Tibial nerve (tissue), 4 donors: ENCODE measurements at regions not wholly inside any gene's neighbourhood (a gene's known extent, or its start where the extent isn't known, plus 50 kb on each side); places are given as distances from the start of the nearest gene placed in this dataset.

Source experiments
- DNase-seq, 2 donors: peaks; one replicate each; pipeline ENCODE4 v3.0.0-alpha.2; 2019; ENCODE audit warnings: low spot score in 2 of 2
- H3K27ac ChIP-seq, 4 donors: fragments of 200-600 bp; sonication (generic) in 3 of 4; one replicate each; pipeline ENCODE4 v1.5.1; 2017 to 2019; ENCODE audit warnings: mild to moderate bottlenecking in 1 of 4
- H3K27me3 ChIP-seq, 2 donors: fragments of 200-600 bp; sonication (generic) in 1 of 2; one replicate each; pipeline versions ENCODE4 v1.5.1 to v1.6.0; 2017 to 2019
- H3K36me3 ChIP-seq, 3 donors: fragments of 200-600 bp; sonication (generic); one replicate each; pipeline ENCODE4 v1.5.1; 2018 to 2019
- H3K4me1 ChIP-seq, 4 donors: fragments of 200-600 bp; sonication (generic) in 3 of 4; one replicate each; pipeline ENCODE4 v1.5.1; 2017 to 2019
- H3K4me3 ChIP-seq, 4 donors: fragments of 200-600 bp; sonication (generic) in 3 of 4; one replicate each; pipeline ENCODE4 v1.5.1; 2017 to 2019; ENCODE audit warnings: mild to moderate bottlenecking in 1 of 4, moderate library complexity in 1 of 4
- H3K9me3 ChIP-seq, 4 donors: fragments of 200-600 bp; sonication (generic) in 3 of 4; one replicate each; pipeline ENCODE4 v1.5.1; 2017 to 2019
- EP300 ChIP-seq, 2 donors: sonication (generic); formaldehyde crosslinking; IDR thresholded peaks; one replicate each; pipeline ENCODE4 v1.6.1; 2017; ENCODE audit warnings: antibody characterized with exemption in 2 of 2, mild to moderate bottlenecking in 1 of 2
- POLR2A ChIP-seq, 2 donors: fragments of 450-650 bp; IDR thresholded peaks; one replicate each; pipeline ENCODE4 v1.6.1; 2017; ENCODE audit warnings: antibody characterized with exemption in 2 of 2, mild to moderate bottlenecking in 2 of 2, moderate library complexity in 2 of 2
- WGBS, 2 donors: methylation state at CpG; one replicate each; pipeline ENCODE4 v1.1.5; 2018; 5-methylcytosine and 5-hydroxymethylcytosine counted together
- TF ChIP-seq, protein P1 (sequence below), 5 experiments: fragments of 200-600 bp in 3 of 5; fragments of 450-650 bp in 2 of 5; sonication (generic) in 3 of 5; IDR thresholded peaks; one replicate each; pipeline ENCODE4 v1.5.1; 2016 to 2019; ENCODE audit warnings: antibody characterized with exemption in 5 of 5, mild to moderate bottlenecking in 3 of 5, moderate library complexity in 2 of 5

DNA sequence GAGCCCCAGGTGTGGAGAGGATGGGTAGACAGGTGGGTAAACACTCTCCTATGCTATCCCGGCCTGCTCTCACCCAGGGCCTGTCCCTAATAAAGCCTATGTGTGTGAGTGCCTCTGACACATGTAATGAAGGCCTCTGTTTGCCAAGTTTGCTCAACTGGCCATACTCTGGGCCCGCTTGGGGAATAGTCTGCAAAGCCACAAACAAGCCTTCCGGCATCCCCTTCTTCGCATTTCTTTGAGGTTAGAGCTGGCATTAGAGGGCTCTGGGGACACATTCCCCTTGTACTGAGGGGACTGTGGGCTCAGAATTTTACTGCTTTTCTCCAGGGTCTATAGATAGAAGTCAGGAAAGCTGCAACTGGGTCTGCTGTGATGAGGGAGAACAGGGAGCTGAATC is 240.5 kb downstream of the C12orf75 start:
- Histone ChIP-seq H3K36me3 (no peaks in the 10 kb centered on the region), H3K27me3 (no peaks in the 10 kb centered on the region), H3K4me3 (no peak overlapping the region), H3K4me1 (no peaks in the 10 kb centered on the region), H3K27ac (no peak overlapping the region), H3K9me3 (no peaks in the 10 kb centered on the region)
- 82 to 89% methylated on average over 3 of the region's 4 CpGs for WGBS, 2 donors
- TF ChIP-seq, protein P1, sequence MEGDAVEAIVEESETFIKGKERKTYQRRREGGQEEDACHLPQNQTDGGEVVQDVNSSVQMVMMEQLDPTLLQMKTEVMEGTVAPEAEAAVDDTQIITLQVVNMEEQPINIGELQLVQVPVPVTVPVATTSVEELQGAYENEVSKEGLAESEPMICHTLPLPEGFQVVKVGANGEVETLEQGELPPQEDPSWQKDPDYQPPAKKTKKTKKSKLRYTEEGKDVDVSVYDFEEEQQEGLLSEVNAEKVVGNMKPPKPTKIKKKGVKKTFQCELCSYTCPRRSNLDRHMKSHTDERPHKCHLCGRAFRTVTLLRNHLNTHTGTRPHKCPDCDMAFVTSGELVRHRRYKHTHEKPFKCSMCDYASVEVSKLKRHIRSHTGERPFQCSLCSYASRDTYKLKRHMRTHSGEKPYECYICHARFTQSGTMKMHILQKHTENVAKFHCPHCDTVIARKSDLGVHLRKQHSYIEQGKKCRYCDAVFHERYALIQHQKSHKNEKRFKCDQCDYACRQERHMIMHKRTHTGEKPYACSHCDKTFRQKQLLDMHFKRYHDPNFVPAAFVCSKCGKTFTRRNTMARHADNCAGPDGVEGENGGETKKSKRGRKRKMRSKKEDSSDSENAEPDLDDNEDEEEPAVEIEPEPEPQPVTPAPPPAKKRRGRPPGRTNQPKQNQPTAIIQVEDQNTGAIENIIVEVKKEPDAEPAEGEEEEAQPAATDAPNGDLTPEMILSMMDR (IDR thresholded peaks at IDR 0.05): no peak
- TF ChIP-seq POLR2A (IDR thresholded peaks at IDR 0.05) (no peak), EP300 (IDR thresholded peaks at IDR 0.05) (no peak)
- DNase-seq: no peak

- H3K27ac ChIP-seq: no peak overlapping the region
- no peak overlapping the region for H3K4me3 ChIP-seq
- TF ChIP-seq EP300 (IDR thresholded peaks at IDR 0.05): no peak
- TF ChIP-seq POLR2A (IDR thresholded peaks at IDR 0.05): no peak
- TF ChIP-seq, protein P1 (IDR thresholded peaks at IDR 0.05): no peak
- H3K4me1 ChIP-seq: no peaks in the 10 kb centered on the region
- H3K27me3 ChIP-seq: no peaks in the 10 kb centered on the region
- DNase-seq: no peak
- 57 to 61% methylated on average over 3 of the region's 3 CpGs for WGBS, 2 donors
- H3K9me3 ChIP-seq: no peaks in the 10 kb centered on the region
- no peaks in the 10 kb centered on the region for H3K36me3 ChIP-seq
Observed at GRCh38 chr12:105573574-105573973, 243.1 kb downstream of the C12orf75 start.

GRCh38 chr12:105574056-105574715 is 243.7 kb downstream of the C12orf75 start:
- Histone ChIP-seq H3K36me3 (no peaks in the 10 kb centered on the region), H3K9me3 (no peaks in the 10 kb centered on the region), H3K4me1 (no peaks in the 10 kb centered on the region), H3K4me3 (no peak overlapping the region), H3K27me3 (no peaks in the 10 kb centered on the region), H3K27ac (no peak overlapping the region)
- TF ChIP-seq POLR2A (IDR thresholded peaks at IDR 0.05) (no peak), EP300 (IDR thresholded peaks at IDR 0.05) (no peak)
- TF ChIP-seq, protein P1 (IDR thresholded peaks at IDR 0.05): no peak
- WGBS, 2 donors: 86 to 92% methylated on average over 5 of the region's 5 CpGs
- no peak for DNase-seq

GRCh38 chr12:105575235-105575634 is 244.7 kb downstream of the C12orf75 start:
- Histone ChIP-seq H3K27me3 (no peaks in the 10 kb centered on the region), H3K36me3 (no peaks in the 10 kb centered on the region), H3K4me1 (no peaks in the 10 kb centered on the region), H3K4me3 (no peak overlapping the region), H3K27ac (no peak overlapping the region), H3K9me3 (no peaks in the 10 kb centered on the region)
- no peak for DNase-seq
- 78 to 80% methylated on average over 2 of the region's 2 CpGs for WGBS, 2 donors
- TF ChIP-seq EP300 (IDR thresholded peaks at IDR 0.05) (no peak), POLR2A (IDR thresholded peaks at IDR 0.05) (no peak)
- TF ChIP-seq, protein P1 (IDR thresholded peaks at IDR 0.05): no peak

DNA sequence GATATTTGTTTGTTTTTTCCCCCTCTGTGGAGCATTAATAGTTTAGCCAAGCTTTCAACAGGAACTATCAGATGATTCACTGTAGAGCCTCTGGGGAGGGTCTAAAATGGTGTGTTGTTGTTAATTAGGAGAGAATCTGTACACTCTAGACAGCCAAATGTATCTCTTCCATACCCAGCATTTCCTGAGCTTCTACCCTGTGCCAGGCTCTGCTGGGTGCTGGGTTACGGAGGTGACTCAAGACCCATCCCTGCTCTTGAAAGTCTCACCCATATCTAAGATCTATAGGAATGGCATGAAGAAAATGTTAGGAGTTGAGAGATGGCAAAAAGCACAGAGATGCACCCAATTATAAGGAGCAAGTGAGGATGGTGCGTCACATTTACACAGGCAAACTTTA is 245.8 kb downstream of the C12orf75 start:
- H3K9me3 ChIP-seq: no peaks in the 10 kb centered on the region
- H3K4me1 ChIP-seq: no peaks in the 10 kb centered on the region
- H3K36me3 ChIP-seq: no peaks in the 10 kb centered on the region
- TF ChIP-seq EP300 (IDR thresholded peaks at IDR 0.05) (no peak), POLR2A (IDR thresholded peaks at IDR 0.05) (no peak)
- TF ChIP-seq, protein P1 (IDR thresholded peaks at IDR 0.05): no peak
- no peaks in the 10 kb centered on the region for H3K27me3 ChIP-seq
- no peak overlapping the region for H3K4me3 ChIP-seq
- no peak overlapping the region for H3K27ac ChIP-seq
- WGBS, 2 donors: 92 to 100% methylated on average over 2 of the region's 2 CpGs
- no peak for DNase-seq
